Central memory CD4-positive, alpha-beta T cell (primary cell): ENCODE measurements at regions not wholly inside any gene's neighbourhood (a gene's known extent, or its start where the extent isn't known, plus 50 kb on each side); places are given as distances from the start of the nearest gene placed in this dataset.

Source experiments
- DNase-seq: peaks from one replicate; pipeline ENCODE4 v3.0.0; 2022

DNA sequence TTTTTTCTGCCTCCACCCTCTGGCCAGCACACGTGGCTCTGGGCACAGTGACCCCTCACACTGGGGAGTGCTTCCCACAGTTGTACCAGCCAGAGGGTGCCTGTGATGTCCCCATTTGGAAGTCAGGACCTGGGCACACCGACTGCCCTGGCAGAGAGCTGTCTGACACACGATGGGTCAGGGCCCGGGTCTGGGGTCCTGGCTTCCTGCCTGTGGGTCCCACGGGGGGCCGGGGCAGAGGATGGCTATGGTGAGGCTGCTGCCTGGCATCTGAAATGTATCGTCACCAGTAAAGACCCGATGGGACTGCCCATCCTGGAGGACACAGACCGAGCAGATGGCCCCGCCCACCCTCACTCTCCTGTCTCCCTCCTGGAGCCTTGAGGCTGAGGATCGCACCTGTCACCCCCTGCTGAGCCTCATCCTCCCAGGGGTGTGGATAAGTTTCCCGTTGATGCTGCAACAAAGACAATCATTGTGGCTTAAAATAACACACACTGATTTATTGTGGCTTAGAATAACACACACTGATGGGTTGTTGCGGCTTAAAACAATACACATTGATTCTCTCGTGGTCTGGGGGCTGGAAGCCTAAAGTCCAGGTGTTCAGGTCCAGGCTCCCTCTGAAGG lies 88.8 kb upstream of the TTC34 start:
- DNase-seq: no peak

DNA sequence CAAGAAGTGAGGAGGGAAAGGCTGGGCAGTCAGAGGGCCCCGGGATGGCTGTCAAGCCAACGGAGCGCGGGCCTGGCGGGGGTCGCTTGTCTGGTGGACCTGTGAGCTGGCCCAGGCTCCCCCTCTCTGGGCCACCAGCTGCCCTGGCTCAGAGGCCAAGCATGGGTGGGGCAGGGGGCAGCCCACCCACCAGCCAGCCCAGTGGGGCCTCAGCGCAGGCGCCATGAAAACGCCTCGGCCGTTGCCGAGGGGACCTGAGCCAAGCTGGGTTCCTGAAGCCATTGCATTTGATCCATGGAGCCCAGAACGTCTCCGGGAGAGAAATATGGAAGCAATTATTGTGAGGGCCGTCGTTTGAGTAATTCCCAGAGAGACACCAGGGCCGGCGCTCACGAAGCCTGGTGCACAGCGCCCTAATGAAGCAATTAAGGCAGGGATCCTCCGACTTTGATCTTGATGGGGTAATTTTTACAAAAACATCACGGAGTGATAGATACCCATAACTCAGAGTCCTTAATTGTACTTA lies 90.5 kb upstream of the TTC34 start:
- DNase-seq: no peak

DNA sequence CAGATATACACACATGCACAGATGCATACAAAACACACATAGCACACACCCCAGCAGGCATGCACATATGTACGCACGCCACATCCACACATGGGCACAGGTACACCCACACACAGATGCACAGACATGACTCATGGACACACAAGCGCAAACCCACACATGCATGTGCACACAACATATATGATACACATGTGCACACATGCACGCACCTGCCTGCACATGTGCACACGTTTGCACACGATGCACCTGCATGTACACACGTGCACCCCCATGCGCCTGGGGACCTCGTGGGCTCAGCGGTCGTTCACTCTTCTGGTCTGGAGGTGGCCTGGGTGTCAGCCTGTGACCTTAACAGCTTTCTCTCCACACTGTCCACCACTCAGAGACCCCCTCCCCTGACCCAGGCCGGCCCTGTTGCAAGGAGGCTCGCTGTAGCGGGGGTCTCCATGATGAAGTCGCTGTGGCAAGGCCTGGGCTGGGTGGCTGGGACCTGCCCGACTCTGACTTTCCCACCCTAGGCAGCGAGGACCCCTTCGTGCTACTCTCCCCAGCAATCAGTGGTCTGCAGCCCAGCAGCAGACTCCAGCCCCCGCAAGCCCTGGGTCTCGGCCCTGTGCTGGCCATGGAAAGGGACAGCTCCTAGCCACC lies 92.1 kb upstream of the TTC34 start:
- no peak for DNase-seq

DNA sequence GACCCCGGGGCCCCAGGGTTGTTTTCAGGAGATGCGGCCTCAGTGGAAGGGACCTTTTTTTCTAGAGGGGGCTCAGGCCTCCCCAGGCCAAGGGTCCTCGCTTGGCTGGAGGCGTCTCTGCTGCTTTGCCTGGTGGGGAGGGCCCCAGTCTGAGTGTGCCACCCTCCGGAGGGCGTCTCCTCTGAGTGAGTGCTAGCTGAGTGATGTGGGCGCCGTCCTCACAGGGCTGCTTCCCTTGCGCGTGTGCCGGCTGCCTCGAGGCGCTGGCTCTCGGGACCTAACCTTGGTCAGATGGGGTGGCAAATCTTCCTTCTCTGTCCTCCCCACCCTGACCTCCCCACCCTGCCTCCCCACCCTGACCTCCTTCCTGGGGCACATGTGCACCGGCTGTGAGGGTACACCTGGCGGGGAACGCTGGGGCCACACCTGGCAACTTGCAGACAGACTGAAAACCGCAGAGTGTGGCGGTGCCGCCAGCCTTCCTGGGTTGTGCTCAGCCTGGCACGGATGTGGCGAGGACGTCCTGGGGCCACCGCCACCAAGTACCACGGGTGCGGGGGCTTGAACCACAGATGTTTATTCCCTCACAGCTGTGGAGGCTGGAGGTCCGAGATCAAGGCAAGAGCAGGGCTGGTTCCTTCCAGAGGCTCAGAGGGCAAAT lies 93.0 kb upstream of the TTC34 start:
- DNase-seq: peak; percentile 36

DNA sequence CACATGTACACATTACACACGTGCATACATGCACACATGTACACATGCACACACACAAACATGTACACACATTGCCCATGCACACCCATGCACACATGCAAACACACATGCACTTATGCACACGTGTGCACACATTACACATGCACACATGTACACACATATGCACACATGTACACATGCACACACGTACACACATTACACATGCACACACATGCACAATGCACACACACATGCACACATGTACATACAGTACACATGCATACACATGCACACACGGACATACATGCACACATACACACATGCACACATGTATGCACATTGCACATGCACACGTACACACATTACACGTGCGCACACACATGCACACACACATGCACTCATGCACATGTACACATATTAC lies 95.3 kb upstream of the TTC34 start:
- no peak for DNase-seq

DNA sequence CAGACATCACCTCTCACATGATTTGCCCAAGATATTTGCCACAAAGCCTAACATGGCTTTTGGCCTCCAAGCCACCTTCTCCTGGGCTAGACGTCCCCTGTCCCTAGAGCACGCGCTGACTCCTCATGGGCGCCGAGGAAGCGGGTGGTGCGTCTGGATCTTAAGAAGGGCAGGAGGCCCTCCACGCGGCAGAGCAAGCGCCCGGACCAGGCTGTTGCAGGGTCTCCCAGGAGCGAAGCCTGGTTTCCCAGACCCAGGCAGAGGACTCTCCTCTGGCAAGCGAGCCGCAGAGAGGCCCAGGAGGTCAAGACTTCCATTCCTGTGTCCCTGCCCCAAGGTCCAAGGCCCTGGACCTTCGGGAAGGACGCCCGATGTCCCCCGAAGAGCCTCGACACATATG lies 101.7 kb upstream of the TTC34 start:
- no peak for DNase-seq

DNA sequence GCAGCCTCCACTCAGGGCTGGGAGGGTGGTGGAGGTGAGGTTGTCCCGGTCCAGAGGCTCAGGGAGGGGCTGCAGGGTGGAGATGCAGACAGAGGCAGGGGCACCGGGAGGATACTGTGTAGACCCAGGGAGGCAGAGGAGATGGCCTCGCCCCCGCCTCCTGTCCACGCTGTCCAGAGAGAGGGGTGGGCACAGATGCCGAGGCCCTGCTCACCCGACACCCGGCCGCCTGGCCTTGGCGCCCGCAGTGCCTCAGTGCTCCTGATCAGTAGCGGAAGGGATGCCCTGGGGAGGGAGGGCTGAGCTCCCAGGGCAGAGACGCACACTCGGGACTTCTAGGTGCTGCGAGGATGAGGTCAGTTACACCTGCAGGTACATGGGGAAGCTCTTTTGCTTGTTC lies 102.7 kb upstream of the TTC34 start:
- DNase-seq: no peak

DNA sequence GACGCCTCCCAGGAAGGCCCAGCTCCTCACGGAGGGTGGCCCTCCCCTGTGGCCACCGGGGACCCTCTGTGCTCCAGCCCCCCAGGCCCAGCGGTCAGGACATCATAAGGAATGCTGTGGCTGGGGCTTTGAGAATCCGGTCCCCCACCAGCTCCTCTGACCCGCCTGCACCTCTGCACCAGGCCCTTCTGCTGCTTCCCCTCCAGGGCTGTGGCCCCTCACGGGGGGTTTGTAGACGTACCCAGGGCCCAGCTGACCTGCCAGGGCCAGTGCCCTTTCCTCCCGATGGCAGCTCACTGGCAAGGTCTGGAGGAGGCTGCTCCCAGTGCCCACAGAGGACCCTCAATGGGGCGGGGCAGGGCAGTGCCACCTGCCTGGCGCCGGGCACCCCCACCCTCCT lies 103.9 kb upstream of the TTC34 start:
- DNase-seq: no peak

DNA sequence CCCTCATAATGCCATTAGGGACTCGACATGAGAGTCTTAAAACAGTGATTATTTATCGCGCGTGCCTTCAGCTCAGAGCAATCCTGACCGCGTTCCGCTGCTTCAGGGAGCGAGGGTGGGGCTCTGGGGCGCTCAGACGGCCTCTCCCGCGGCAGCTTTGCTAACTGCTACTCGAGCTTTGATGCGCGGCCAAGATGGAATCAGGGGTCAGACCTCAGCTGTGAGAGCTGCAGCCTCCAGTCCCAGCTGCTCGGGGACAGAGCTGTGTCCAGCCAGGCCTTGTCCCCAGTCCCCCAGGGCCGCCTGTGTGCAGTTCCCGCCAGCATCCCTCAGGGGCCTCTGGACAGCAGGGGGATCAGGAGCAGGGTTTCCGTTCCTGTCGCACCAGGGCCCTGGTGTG lies 104.6 kb upstream of the TTC34 start:
- no peak for DNase-seq

DNA sequence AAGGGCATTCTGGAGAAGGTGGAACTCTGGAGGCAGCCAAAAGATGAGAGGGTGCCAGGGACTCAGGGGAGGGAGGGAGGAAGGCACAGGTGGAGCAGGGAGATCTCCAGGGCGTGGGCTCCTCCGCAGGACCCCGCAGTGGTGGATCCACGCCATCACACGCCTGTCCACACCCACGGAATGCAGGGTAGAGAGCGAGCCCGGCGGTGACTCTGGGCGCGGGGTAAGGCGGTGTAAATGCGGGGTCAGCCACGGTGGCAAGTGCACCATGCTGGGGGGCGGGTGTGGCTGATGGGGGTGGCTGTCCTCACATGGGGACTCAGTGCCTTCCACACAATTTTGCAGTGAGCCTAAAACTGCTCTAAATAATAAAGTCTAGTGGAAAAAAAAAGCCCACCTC lies 105.1 kb upstream of the TTC34 start:
- DNase-seq: no peak

DNA sequence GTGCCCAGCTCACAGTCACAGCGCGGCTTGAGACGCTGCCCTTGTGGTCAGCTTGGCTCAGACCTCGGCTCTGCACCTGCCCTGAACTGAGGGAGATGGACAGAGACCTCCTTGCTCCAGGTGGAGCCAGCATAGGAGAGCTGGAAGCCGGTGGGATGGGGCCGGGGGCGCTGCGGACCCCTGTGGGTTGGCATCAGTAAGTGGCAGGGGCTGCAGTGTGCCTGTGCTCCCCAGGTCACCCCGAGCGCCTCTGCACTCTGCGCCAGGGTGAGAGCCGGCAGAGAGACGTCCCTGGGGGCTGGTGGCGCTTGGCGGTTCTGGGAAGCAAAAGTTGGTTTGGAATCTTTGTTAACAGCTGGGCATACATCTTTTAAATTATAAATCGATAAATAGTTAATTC lies 105.6 kb upstream of the TTC34 start:
- DNase-seq: no peak

DNA sequence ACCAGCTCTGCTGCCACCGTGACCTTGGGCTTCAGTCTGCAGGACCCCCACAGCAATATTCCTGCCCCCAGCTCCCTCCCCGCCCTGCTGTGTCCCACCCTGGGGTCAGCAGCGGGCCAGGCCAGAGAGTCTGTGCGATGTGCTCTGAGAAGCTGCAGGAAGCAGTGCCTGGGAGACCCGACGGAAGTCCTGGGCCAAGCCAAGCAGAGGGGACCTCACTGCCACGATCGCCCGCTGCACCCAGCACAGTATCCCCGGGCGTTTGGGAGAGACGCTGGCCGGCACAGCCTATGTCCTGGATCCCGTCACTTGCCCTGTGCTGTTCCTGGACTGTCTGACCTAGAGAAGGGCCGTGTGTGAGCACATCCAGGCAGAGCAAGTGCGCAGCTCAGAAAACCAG lies 106.6 kb upstream of the TTC34 start:
- DNase-seq: no peak

DNA sequence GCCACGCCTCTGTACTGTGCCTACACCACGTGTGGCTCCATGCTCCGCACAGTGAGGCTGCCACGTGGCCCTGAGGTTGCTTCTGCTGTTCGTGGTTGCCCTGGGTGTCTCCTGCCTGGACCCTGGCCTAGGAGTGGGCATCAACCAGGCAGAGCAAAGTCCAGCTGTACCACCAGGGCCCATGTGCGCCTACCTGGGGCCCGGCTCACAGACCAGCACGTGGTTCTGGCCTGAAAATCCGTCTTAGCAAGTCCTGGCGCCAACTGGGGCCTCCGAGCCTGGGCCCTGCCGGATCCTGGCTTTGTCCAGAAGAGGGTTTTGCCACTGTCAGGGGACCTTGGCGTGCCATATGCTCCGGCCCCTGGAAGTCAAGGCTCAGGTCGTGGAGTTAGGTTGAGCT lies 107.1 kb upstream of the TTC34 start:
- DNase-seq: no peak

DNA sequence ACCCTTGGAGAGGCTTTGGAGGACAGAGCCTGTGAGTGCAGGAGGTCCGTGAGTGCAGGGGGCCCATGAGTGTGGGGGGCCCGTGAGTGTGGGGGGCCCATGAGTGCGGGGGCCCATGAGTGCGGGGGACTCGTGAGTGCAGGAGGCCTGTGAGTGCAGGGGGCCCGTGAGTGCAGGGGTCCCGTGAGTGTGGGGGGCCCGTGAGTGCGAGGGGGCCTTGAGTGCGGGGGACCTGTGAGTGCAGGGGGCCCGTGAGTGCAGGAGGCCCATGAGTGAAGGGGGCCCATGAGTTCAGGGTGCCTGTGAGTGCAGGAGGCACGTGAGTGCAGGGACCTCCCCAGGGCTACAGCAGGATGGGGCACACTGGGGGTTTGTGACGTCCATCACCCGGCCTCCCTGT lies 108.3 kb upstream of the TTC34 start:
- DNase-seq: no peak

DNA sequence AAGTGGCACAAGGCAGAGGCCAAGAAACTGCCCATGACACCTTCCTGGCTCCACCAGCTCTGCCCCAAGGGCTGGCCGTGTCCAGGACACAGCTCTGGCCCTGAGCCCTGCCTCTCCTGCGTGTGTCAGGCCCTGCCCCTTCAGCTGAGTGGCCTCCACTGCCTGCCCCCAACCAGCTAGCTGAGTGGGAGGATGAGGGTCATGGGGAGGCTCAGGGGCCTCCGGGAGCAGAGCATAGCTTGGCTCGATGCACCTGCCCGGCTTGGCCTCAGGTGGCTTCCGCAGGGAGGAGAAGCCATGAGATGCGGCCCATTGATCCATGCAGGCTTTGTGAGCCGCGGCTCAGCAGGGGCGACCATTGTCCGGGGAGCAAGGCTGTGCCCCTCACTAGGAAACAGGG lies 108.7 kb upstream of the TTC34 start:
- no peak for DNase-seq

DNA sequence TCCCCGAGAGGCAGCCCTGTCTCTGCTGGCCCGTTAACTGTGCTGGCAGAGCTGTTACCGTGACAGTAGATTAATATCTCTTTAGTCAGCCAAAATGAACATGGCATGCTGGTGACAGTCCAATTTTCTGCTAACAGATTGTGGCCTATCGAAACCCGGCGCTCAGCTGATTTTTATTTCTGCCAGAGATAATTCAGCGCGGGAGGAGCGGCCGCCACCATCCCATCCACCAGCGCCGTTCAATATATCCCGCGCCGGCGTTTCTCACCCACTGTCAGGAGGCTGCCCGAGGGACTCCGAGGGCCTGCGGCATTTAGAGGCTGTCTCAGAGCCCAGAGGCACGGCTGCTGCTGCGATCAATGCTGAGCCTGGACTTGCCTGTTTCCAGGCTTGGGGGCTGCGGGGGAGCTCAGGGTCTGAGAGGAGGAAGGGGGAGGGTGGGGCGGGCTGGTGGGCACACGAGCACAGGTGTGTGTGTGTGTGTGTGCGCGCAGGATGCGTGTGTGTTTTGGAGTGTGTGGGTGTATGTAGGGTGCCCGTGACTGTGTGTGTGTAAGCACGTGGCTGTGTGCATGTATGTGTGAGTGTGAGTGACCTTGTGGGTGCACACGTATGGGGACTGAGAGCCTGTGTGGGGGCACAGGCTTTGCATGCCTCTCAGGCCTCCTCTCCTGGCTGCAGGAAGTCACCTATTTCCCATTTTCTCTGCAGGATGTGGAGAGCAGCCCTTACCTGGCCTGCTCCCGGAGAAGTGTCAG lies 109.7 kb upstream of the ACTRT2 start:
- no peak for DNase-seq

DNA sequence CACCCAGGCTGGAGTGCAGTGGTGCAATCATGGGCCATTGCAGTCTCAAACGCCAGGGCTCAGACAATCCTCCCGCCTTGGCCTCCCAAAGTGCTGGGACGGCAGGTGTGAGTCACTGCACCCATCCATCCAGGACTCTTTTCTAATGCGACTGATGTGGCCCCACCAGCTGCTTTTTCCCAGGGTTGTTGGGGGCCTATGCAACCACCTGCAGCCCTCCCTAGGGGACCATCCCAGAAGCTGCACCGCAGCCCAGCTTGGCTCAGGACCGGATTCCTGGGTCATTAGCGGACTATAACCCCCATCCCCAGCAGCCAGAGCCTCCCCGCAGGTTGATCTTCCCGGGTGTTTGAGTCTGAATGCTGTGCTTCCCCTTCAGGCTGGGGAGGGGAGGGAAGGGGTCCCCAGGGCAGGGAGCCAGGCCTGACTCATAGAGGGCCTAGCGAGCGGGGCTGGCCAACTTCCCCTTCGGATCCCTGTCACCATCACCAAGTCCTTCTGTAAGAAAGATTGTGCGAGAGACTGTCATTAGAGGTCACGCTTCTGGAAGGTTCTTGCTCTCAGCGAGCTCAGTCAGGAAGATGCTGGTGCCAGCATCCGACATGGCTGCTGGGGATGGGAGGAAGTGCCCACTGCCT lies 108.7 kb upstream of the ACTRT2 start:
- no peak for DNase-seq

DNA sequence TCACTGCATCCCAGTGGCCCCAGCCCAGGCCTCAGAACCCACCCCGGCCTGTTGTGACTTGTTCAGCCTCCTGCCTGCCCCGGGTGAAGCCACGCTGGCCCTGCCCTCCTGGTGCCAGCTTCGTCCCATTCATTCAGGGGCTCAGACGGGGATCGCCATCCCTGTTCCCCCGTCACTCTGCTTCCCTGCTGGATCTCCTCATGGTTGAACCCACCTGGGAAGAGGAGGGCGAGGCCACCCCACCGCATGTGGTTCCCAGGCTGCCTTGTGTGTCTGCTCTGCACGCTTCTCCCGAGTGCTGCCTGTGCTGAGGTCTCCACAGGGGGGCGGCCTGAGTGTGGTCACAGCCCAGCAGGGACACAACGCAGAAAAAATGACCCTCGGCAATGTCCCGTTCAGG lies 108.2 kb upstream of the ACTRT2 start:
- no peak for DNase-seq

DNA sequence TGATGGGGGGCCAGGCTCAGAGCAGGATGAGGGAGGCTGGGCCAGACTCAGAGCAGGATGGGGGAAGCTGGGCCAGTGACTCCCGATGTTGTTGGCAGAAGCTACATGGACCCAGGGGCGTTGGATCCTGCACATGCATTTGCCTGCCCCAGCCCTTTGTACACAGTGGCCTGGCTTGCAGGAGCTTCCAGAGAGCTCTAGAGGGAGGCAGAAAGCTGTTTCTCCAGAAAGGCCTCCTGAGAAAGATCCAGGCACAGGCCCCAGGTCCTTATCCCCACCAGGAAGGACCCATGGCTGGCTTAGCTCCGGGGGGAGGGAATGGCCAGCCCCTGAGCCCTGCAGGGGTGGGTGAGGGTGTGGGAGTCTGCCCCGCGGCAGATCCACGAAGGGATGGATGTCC lies 106.6 kb upstream of the ACTRT2 start:
- no peak for DNase-seq

DNA sequence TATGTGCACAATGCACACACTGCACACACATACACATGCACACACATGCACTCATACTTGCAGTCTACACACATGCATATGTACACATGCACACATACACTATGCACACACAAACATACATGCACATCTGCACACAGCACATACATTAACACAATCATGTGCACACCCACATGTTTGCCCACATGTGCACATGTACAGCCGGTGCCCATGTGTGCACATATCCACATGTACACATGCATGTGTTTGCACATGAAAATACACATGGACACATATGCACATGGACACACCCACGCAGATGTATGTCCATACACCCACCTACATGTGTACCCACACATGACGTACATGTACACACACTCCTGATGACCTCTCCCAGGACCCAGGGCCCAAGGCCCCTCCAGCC lies 105.1 kb upstream of the ACTRT2 start:
- no peak for DNase-seq

DNA sequence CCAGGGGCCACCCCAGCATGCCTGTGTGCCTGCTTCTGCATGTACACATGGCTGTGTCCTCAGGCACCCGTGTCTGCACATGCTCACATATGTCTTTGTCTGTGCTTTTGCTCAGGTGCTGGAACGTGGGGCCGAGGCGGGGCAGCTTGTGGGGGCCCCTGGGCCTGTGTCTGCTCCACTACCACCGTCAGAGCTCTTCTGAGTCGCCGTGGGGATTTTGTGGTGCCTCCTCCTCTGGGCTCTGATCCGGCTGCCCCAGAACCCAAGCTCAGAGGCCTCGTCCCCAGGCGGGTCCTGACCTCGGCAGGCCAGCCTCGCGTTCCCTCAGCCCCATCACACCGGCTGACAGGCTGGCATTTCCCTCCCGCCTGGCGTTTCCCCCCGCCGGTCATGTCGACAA lies 104.6 kb upstream of the ACTRT2 start:
- no peak for DNase-seq

DNA sequence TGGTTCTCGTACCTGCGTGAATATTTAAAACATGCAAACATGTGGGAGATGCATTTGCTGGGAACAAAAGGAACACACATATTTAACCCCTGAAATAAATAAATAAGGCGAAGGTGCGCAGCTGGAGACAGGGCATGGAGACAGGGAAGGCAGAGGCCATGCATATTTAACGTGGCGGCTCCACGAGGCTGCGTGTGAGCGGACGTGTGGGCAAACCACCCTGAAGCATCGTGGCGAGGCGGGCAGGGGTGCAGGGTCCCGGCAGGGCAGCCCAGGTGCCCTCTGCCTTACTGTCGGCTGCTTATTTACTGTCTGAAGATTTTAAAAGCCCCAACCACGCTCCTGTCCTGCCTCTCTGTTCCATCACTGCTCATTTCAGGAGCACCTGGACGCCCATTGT lies 104.0 kb upstream of the ACTRT2 start:
- DNase-seq: no peak

DNA sequence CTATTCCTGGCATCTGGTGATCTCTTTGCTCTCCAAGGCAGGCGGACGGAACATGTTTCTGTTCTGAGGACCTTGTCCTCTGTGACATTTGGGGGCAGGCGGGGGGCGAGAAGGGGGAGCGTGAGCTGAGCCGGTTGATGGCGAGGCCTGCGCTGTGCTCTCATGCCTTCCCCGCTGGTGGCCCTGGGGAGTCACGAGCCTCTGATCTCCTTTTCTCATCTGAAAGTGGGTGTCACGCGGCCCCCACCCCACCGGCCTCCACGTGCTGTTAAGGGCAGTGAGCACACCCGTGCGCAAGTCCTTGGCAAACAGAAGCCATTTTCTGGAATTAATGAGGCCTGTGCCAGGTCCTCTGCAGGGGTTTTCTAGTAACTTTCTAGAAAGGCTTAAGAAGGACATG lies 102.8 kb upstream of the ACTRT2 start:
- no peak for DNase-seq
